HCT116 (cell line): ENCODE measurements at regions not wholly inside any gene's neighbourhood (a gene's known extent, or its start where the extent isn't known, plus 50 kb on each side); places are given as distances from the start of the nearest gene placed in this dataset.
"Not testable (repeated sequence)": the region's sequence is repeated elsewhere in the genome, so short reads cannot be mapped to it uniquely, and the experiment has no call there.

Experiments
- ATAC-seq: fragments of 200-7000 bp; cut with Tn5 transposase; 2 replicates; pipeline ENCODE4 v1.9.1; 2020; ENCODE audit warnings: mild to moderate bottlenecking, moderate library complexity
- BruUV-seq: library from RNA; stranded (reverse); fragments of 400-500 nt; replicated peaks from 2 replicates; lab custom pipeline; 2021; lab: Mats Ljungman, UMichigan
- CTCF ChIA-PET: fragments of 300-600 bp; sonication (Branson Sonifier 250); formaldehyde crosslinking; loops from one replicate; lab custom pipeline; 2021; ENCODE audit warnings: antibody characterized with exemption; lab: Charles Lee
- POLR2A ChIA-PET: fragments of 300-600, 350-600 bp; sonication (Branson Sonifier 250); formaldehyde crosslinking; loops from one replicate; lab custom pipeline; 2021; ENCODE audit warnings: antibody characterized with exemption; lab: Charles Lee
- RAD21 ChIA-PET, 2 experiments: fragments of 300-600 bp; sonication (Branson Sonifier 250); formaldehyde crosslinking; loops; one replicate each; lab custom pipeline; 2023; ENCODE audit warnings: low total read pairs in 2 of 2; ENCODE audit not compliant: uncharacterized antibody in 2 of 2, unreplicated experiment in 2 of 2, low non-redundant PET in 1 of 2; lab: Charles Lee
- DNase-seq: peaks from one replicate; pipeline ENCODE4 v3.0.0-alpha.2; 2010; ENCODE audit warnings: low read depth, low spot score
- H2AFZ ChIP-seq: fragments of 200-600 bp; shearing (Covaris generic), sonication (generic); 2 replicates; pipeline ENCODE4 v1.6.1; 2017; ENCODE audit warnings: low read depth, mixed run types, mixed read lengths, antibody characterized with exemption, low read length; ENCODE audit not compliant: poor library complexity, severe bottlenecking
- H3K27ac ChIP-seq: 2 replicates; pipeline ENCODE4 v1.5.1; 2012; ENCODE audit warnings: low read depth, low read length
- H3K27me3 ChIP-seq: fragments of 200-600 bp; sonication (generic); 2 replicates; pipeline ENCODE4 v1.6.1; 2016; ENCODE audit warnings: mixed run types, low read length, mixed read lengths; ENCODE audit not compliant: insufficient read depth
- H3K36me3 ChIP-seq, 2 experiments: fragments of 200-500 bp in 1 of 2; fragments of 200-600 bp in 1 of 2; sonication (Bioruptor generic) in 1 of 2; sonication (generic) in 1 of 2; 2 replicates each; pipeline versions ENCODE4 v1.5.1 to v1.6.1; 2014 to 2016; ENCODE audit warnings: low read length in 2 of 2, inconsistent platforms in 1 of 2, mixed read lengths in 1 of 2, mixed run types in 1 of 2; ENCODE audit not compliant: insufficient read depth in 2 of 2, control insufficient read depth in 1 of 2
- H3K4me1 ChIP-seq, 2 experiments: fragments of 200-600 bp in 1 of 2; sonication (generic) in 1 of 2; 2 replicates each; pipeline versions ENCODE4 v1.5.1 to v1.6.1; 2012 to 2017; ENCODE audit warnings: low read length in 2 of 2, inconsistent platforms in 1 of 2, mild to moderate bottlenecking in 1 of 2, mixed read lengths in 1 of 2, mixed run types in 1 of 2, moderate library complexity in 1 of 2; ENCODE audit not compliant: insufficient read depth in 2 of 2, control insufficient read depth in 1 of 2
- H3K4me2 ChIP-seq: fragments of 200-600 bp; sonication (generic); 2 replicates; pipeline ENCODE4 v1.6.1; 2017; ENCODE audit warnings: mixed run types, low read length, mixed read lengths
- H3K4me3 ChIP-seq, 2 experiments: fragments of 200-600 bp in 1 of 2; sonication (generic) in 1 of 2; replicated peaks in 1 of 2; 2 replicates each; pipeline ENCODE4 v1.5.1; 2011 to 2016; ENCODE audit warnings: low read length in 2 of 2, control low read depth in 1 of 2, low read depth in 1 of 2, mild to moderate bottlenecking in 1 of 2, mixed read lengths in 1 of 2, mixed run types in 1 of 2
- H3K79me2 ChIP-seq: fragments of 200-600 bp; sonication (generic); 2 replicates; pipeline ENCODE4 v1.6.1; 2017; ENCODE audit warnings: mild to moderate bottlenecking, mixed run types, low read length, moderate library complexity, mixed read lengths; ENCODE audit not compliant: insufficient read depth
- H3K9ac ChIP-seq: fragments of 200-600 bp; sonication (generic); 2 replicates; pipeline ENCODE4 v1.6.1; 2016; ENCODE audit warnings: low read length, mixed read lengths
- H3K9me2 ChIP-seq: fragments of 200-600 bp; sonication (generic), shearing (Covaris generic); 2 replicates; pipeline ENCODE4 v1.6.1; 2017; ENCODE audit warnings: mixed run types, mild to moderate bottlenecking, moderate library complexity; ENCODE audit not compliant: insufficient read depth
- H3K9me3 ChIP-seq, 2 experiments: fragments of 200-500 bp in 1 of 2; fragments of 200-600 bp in 1 of 2; sonication (Bioruptor generic) in 1 of 2; sonication (generic) in 1 of 2; 2 replicates each; pipeline ENCODE4 v1.6.1; 2014 to 2017; ENCODE audit warnings: low read length in 2 of 2, mixed read lengths in 2 of 2, inconsistent platforms in 1 of 2, low read depth in 1 of 2, mild to moderate bottlenecking in 1 of 2, mixed run types in 1 of 2, moderate library complexity in 1 of 2; ENCODE audit not compliant: control insufficient read depth in 1 of 2, insufficient read depth in 1 of 2
- H4K20me1 ChIP-seq: fragments of 200-600 bp; sonication (generic), shearing (Covaris generic); 2 replicates; pipeline ENCODE4 v1.6.1; 2017; ENCODE audit warnings: mixed run types, mild to moderate bottlenecking, moderate library complexity; ENCODE audit not compliant: insufficient read depth
- intact Hi-C: fragments of 100-400 bp; cut with micrococcal nuclease; formaldehyde crosslinking; loops from 2 replicates; pipeline ENCODE4 v1.10.0; 2022

GRCh38 chr1:149647018-149647373 lies 63.3 kb downstream of the PPIAL4C start:
- H3K4me3 ChIP-seq, H3K27me3 ChIP-seq, H3K9ac ChIP-seq, H3K4me2 ChIP-seq, H3K27ac ChIP-seq, intact Hi-C loops, H3K9me3 ChIP-seq, H3K36me3 ChIP-seq, ATAC-seq, CTCF ChIA-PET, POLR2A ChIA-PET, H3K79me2 ChIP-seq, H4K20me1 ChIP-seq, RAD21 ChIA-PET, H3K9me2 ChIP-seq, H2AFZ ChIP-seq, DNase-seq, H3K4me1 ChIP-seq: not testable (repeated sequence)
- TSS peak; percentile 27 for BruUV-seq

- H3K9ac ChIP-seq, H3K27me3 ChIP-seq, H3K9me2 ChIP-seq, DNase-seq, intact Hi-C loops, H3K27ac ChIP-seq, H3K79me2 ChIP-seq, H2AFZ ChIP-seq, H3K9me3 ChIP-seq, H3K4me2 ChIP-seq, POLR2A ChIA-PET, CTCF ChIA-PET, H3K36me3 ChIP-seq, RAD21 ChIA-PET, ATAC-seq, H3K4me1 ChIP-seq, BruUV-seq, H4K20me1 ChIP-seq, H3K4me3 ChIP-seq: not testable (repeated sequence)
These were observed 74.1 kb downstream of the PPIAL4C start for GRCh38 chr1:149657750-149658149.

GRCh38 chr1:149658175-149658574 lies 74.5 kb downstream of the PPIAL4C start:
- H3K36me3 ChIP-seq, H3K4me2 ChIP-seq, H3K9me3 ChIP-seq, BruUV-seq, H4K20me1 ChIP-seq, POLR2A ChIA-PET, ATAC-seq, H3K27me3 ChIP-seq, H3K4me3 ChIP-seq, RAD21 ChIA-PET, CTCF ChIA-PET, H3K9me2 ChIP-seq, H3K4me1 ChIP-seq, DNase-seq, H3K79me2 ChIP-seq, H2AFZ ChIP-seq, H3K9ac ChIP-seq, H3K27ac ChIP-seq, intact Hi-C loops: not testable (repeated sequence)

GRCh38 chr1:149664624-149665023 lies 81.0 kb downstream of the PPIAL4C start:
- H4K20me1 ChIP-seq, H3K9ac ChIP-seq, H3K79me2 ChIP-seq, H3K27me3 ChIP-seq, H3K4me2 ChIP-seq, intact Hi-C loops, H3K36me3 ChIP-seq, H3K27ac ChIP-seq, H3K9me3 ChIP-seq, H3K4me3 ChIP-seq, POLR2A ChIA-PET, RAD21 ChIA-PET, CTCF ChIA-PET, DNase-seq, H2AFZ ChIP-seq, H3K4me1 ChIP-seq, BruUV-seq, H3K9me2 ChIP-seq: not testable (repeated sequence)
- peak; percentile 78 for ATAC-seq

GRCh38 chr1:149665033-149665432 lies 81.4 kb downstream of the PPIAL4C start:
- H3K9me2 ChIP-seq, H2AFZ ChIP-seq, H3K79me2 ChIP-seq, H3K27ac ChIP-seq, BruUV-seq, CTCF ChIA-PET, H3K9ac ChIP-seq, intact Hi-C loops, H4K20me1 ChIP-seq, ATAC-seq, H3K27me3 ChIP-seq, DNase-seq, RAD21 ChIA-PET, H3K4me3 ChIP-seq, H3K4me1 ChIP-seq, H3K36me3 ChIP-seq, POLR2A ChIA-PET, H3K4me2 ChIP-seq, H3K9me3 ChIP-seq: not testable (repeated sequence)
